ENCODE measurements at regions not wholly inside any gene's neighbourhood (a gene's known extent, or its start where the extent isn't known, plus 50 kb on each side); places are given as distances from the start of the nearest gene placed in this dataset.

DNA sequence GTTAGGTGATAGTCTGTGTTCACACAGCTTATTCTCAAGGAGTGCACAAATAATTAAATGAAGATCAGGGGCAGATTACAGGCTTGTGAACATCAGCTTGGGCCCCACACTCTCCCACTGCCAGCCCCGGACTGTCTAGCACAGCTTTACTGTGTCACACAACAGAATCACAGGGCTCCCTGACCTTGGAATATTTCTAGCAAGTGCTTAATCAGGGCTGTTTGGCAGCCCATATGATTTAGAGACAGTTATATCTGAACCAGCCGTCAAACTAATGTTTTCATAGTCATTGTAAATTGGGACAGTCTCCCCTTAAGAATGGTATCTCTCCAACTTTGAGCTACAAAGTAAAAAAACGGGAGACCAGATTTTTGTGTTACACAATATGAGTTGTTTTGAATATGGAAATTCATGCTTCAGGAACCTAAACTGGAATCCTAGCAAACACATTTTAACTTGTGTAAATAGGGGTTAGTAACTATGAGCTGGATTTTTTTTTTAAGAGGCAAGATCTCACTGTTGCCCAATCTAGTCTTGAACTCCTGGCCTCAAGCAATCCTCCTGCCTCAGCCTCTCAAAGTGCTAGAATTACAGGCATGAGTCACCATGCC lies 517.6 kb downstream of the BNC2 start:
- no peak for DNase-seq

GRCh38 chr9:16356196-16356765 lies 514.2 kb downstream of the BNC2 start:
- DNase-seq = no peak

DNA sequence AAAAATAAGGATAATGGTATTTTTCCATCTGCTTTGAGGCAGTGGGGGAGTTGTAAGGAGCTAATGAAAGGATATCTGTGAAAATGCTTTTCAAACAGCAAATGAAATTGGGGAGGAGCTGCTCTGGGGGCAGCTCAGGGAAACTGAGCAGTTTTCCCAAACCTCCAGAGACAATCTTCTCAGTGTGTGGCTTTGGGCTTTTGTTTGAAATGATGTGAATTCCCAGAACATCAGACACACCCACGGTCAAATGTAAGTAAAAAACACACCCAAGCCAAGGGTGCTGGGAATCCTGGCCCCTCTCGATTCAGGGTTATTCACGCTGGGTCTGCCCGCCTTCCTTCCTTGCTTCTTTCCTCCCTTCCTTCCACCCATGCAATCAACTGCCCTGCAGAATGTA lies 512.6 kb downstream of the BNC2 start:
- no peak for DNase-seq

DNA sequence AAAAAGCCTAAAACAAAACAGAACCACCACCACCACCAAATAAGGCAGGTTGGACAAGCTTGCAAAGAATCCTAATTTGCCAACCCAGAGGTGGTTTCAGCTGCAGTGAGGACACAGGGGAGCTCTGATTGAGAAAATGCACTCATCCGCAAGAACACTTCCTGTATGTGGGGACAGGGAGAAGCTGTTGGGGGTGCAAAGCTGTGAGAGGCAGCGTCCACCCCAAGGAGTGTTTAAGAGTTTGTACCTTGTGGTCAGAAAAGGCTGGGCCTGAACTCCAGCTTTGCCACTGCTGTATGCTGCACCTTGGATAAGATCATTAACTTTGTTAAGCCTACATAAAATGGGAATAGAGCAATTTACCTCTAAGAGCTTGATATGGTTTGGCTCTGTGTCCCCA lies 511.7 kb downstream of the BNC2 start:
- no peak for DNase-seq
